K562 (cell line): ENCODE measurements at regions not wholly inside any gene's neighbourhood (a gene's known extent, or its start where the extent isn't known, plus 50 kb on each side); places are given as distances from the start of the nearest gene placed in this dataset.

Experiments
- ATAC-seq: fragments of 200-7000 bp; cut with Tn5 transposase; 3 replicates; pipeline ENCODE4 v1.9.1; 2020; ENCODE audit warnings: moderate library complexity
- BruUV-seq: library from RNA; stranded (reverse); fragments of 400-500 nt; replicated peaks from 2 replicates; lab custom pipeline; 2021; lab: Mats Ljungman, UMichigan
- CTCF ChIA-PET: fragments of 300-600 bp; formaldehyde crosslinking; extraction: SDS; loops from one replicate; lab custom pipeline; 2021; ENCODE audit warnings: low intra/inter-chr PET ratio; lab: Yijun Ruan, JAX
- POLR2A ChIA-PET: fragments of 300-600, 350-650 bp; sonication (Branson Sonifier 250); formaldehyde crosslinking; extraction: SDS; loops from one replicate; lab custom pipeline; 2021; ENCODE audit warnings: antibody characterized with exemption, inconsistent platforms; lab: Yijun Ruan, JAX
- DNase-seq, 4 experiments: peaks; one replicate each; pipeline versions ENCODE4 v3.0.0 to v3.0.0-alpha.2; 2011 to 2018; ENCODE audit warnings: low spot score in 3 of 4, mixed read lengths in 3 of 4; ENCODE audit errors: extremely low read depth in 1 of 4
- FAIRE-seq: peaks from 2 replicates; lab custom pipeline; 2011; peaks lifted over from hg19 to GRCh38; lab: Jason Lieb, UNC
- H2AFZ ChIP-seq: 2 replicates; pipeline ENCODE4 v1.6.0; 2011; ENCODE audit warnings: low read depth, low read length, control low read depth, inconsistent platforms
- H3K27ac ChIP-seq: fragments of 200-600 bp; 3 replicates; pipeline ENCODE4 v1.8.0; 2011; ENCODE audit warnings: low read depth, mild to moderate bottlenecking, control low read depth, inconsistent platforms, low read length, moderate library complexity, mixed read lengths; ENCODE audit errors: extremely low read depth
- H3K27me3 ChIP-seq, 2 experiments: fragments of 300-600 bp in 1 of 2; 2 replicates in 1 of 2; 3 replicates in 1 of 2; pipeline versions ENCODE4 v1.6.0 to v1.8.0; 2011; ENCODE audit warnings: inconsistent platforms in 2 of 2, low read length in 2 of 2, mild to moderate bottlenecking in 1 of 2, mixed read lengths in 1 of 2, moderate library complexity in 1 of 2; ENCODE audit not compliant: control insufficient read depth in 2 of 2, insufficient read depth in 2 of 2
- H3K36me3 ChIP-seq: fragments of 300-600 bp; 3 replicates; pipeline ENCODE4 v1.8.0; 2011; ENCODE audit warnings: mild to moderate bottlenecking, low read length, inconsistent platforms; ENCODE audit not compliant: control insufficient read depth, insufficient read depth
- H3K4me1 ChIP-seq, 2 experiments: fragments of 200-600 bp in 1 of 2; replicated peaks in 1 of 2; 2 replicates in 1 of 2; 3 replicates in 1 of 2; pipeline versions ENCODE4 v1.5.1 to v1.8.0; 2011; ENCODE audit warnings: inconsistent platforms in 2 of 2, low read length in 2 of 2, mild to moderate bottlenecking in 1 of 2, mixed read lengths in 1 of 2, moderate library complexity in 1 of 2; ENCODE audit not compliant: control insufficient read depth in 2 of 2, insufficient read depth in 2 of 2
- H3K4me2 ChIP-seq: 2 replicates; pipeline ENCODE4 v1.6.1; 2011; ENCODE audit warnings: low read length, control low read depth, inconsistent platforms, mixed read lengths; ENCODE audit not compliant: insufficient read depth
- H3K4me3 ChIP-seq: fragments of 200-600 bp; sonication (generic), shearing (Covaris generic); 2 replicates; pipeline ENCODE4 v1.5.1; 2016; ENCODE audit warnings: control low read depth, inconsistent platforms
- H3K79me2 ChIP-seq: fragments of 200-600 bp; 3 replicates; pipeline ENCODE4 v1.8.0; 2011; ENCODE audit warnings: low read length, inconsistent platforms; ENCODE audit not compliant: control insufficient read depth, insufficient read depth
- H3K9ac ChIP-seq, 2 experiments: 2 replicates each; pipeline versions ENCODE4 v1.6.0 to v1.6.1; 2011; ENCODE audit warnings: low read depth in 2 of 2, low read length in 2 of 2, control low read depth in 1 of 2, inconsistent platforms in 1 of 2, mild to moderate bottlenecking in 1 of 2, mixed read lengths in 1 of 2; ENCODE audit not compliant: insufficient read depth in 1 of 2
- H3K9me1 ChIP-seq: one replicate; pipeline ENCODE4 v1.6.0; 2011; ENCODE audit warnings: inconsistent platforms, mild to moderate bottlenecking, low read length, moderate library complexity; ENCODE audit not compliant: control insufficient read depth, insufficient read depth
- H3K9me3 ChIP-seq: replicated peaks from 2 replicates; pipeline ENCODE4 v1.5.1; 2011; ENCODE audit warnings: low read depth, low read length, inconsistent platforms; ENCODE audit not compliant: control insufficient read depth, insufficient read depth
- H4K20me1 ChIP-seq: replicated peaks from 2 replicates; pipeline ENCODE4 v1.6.1; 2011; ENCODE audit warnings: low read length, inconsistent platforms, mixed read lengths; ENCODE audit not compliant: control insufficient read depth, insufficient read depth
- ARNT ChIP-seq, 2 experiments: fragments of 450-650 bp; IDR thresholded peaks; 2 replicates each; pipeline ENCODE4 v1.6.1; 2016; ENCODE audit warnings: mild to moderate bottlenecking in 1 of 2
- ATF7 ChIP-seq: fragments of 450-650 bp; IDR thresholded peaks from 2 replicates; pipeline ENCODE4 v1.7.1; 2014; ENCODE audit warnings: mild to moderate bottlenecking, moderate library complexity
- CREM ChIP-seq: IDR thresholded peaks from 2 replicates; pipeline ENCODE4 v1.6.1; 2014; ENCODE audit warnings: antibody characterized with exemption, low read depth
- DNMT1 ChIP-seq: fragments of 450-650 bp; IDR thresholded peaks from 2 replicates; pipeline ENCODE4 v1.6.1; 2016; ENCODE audit warnings: antibody characterized with exemption, mild to moderate bottlenecking
- HDAC6 ChIP-seq: IDR thresholded peaks from 2 replicates; pipeline ENCODE4 v1.6.1; 2012; ENCODE audit warnings: low read depth, mild to moderate bottlenecking, control low read depth, inconsistent platforms, low read length, moderate library complexity
- HNRNPL ChIP-seq: fragments of 200-400 bp; formaldehyde crosslinking; IDR thresholded peaks from 2 replicates; pipeline ENCODE4 v1.6.1; 2017; ENCODE audit warnings: low read depth, mild to moderate bottlenecking, low read length
- JUN ChIP-seq, 2 experiments: sonication (generic) in 1 of 2; formaldehyde crosslinking in 1 of 2; IDR thresholded peaks; 2 replicates each; pipeline versions ENCODE4 v1.6.1 to v1.8.0; 2012 to 2022; ENCODE audit warnings: borderline replicate concordance in 2 of 2, mild to moderate bottlenecking in 2 of 2, improper control_type of control experiment in 1 of 2, low read depth in 1 of 2, low read length in 1 of 2, missing genetic modification reagents in 1 of 2
- MIER1 ChIP-seq: fragments of 450-650 bp; IDR thresholded peaks from 2 replicates; pipeline ENCODE4 v1.6.1; 2016; ENCODE audit warnings: antibody characterized with exemption, mild to moderate bottlenecking, low read depth
- MYNN ChIP-seq, 2 experiments: sonication (generic); formaldehyde crosslinking in 1 of 2; IDR thresholded peaks; 2 replicates each; pipeline versions ENCODE4 v1.5.0 to v1.6.1; 2016 to 2020; ENCODE audit warnings: antibody characterized with exemption in 1 of 2, missing genetic modification reagents in 1 of 2
- NEUROD1 ChIP-seq: fragments of 150-350 bp; IDR thresholded peaks from 2 replicates; pipeline ENCODE4 v1.6.1; 2014; ENCODE audit warnings: borderline replicate concordance, low read length, low read depth; ENCODE audit not compliant: partially characterized antibody
- NFE2L1 ChIP-seq: fragments of 450-650 bp; IDR thresholded peaks from 2 replicates; pipeline ENCODE4 v1.6.1; 2016; ENCODE audit warnings: missing genetic modification characterization, low read depth, mild to moderate bottlenecking, missing compliant biosample characterization, moderate library complexity, borderline replicate concordance
- PHB ChIP-seq: fragments of 250-450 bp; sonication (Bioruptor Pico); IDR thresholded peaks from 2 replicates; pipeline ENCODE4 v1.5.0; 2021
- POLR2AphosphoS2 ChIP-seq: IDR thresholded peaks from 2 replicates; pipeline ENCODE4 v1.6.1; 2012; ENCODE audit warnings: low read length, improper control_type of control experiment
- POLR3G ChIP-seq: IDR thresholded peaks from 2 replicates; pipeline ENCODE4 v1.6.1; 2011; ENCODE audit not compliant: insufficient read length, insufficient replicate concordance; ENCODE audit errors: extremely low read depth
- RAD51 ChIP-seq: fragments of 450-650 bp; IDR thresholded peaks from 2 replicates; pipeline ENCODE4 v1.7.1; 2016; ENCODE audit warnings: low read depth, mild to moderate bottlenecking, borderline replicate concordance
- SOX6 ChIP-seq: fragments of 450-650 bp; IDR thresholded peaks from 2 replicates; pipeline ENCODE4 v1.6.1; 2014; ENCODE audit warnings: mild to moderate bottlenecking
- TAF15 ChIP-seq: fragments of 200-400 bp; formaldehyde crosslinking; IDR thresholded peaks from 2 replicates; pipeline ENCODE4 v1.6.1; 2017; ENCODE audit warnings: mild to moderate bottlenecking, low read depth, low read length, moderate library complexity
- ZSCAN32 ChIP-seq: fragments of 450-650 bp; formaldehyde crosslinking; IDR thresholded peaks from 2 replicates; pipeline ENCODE4 v1.4.0; 2020; ENCODE audit warnings: mild to moderate bottlenecking, moderate library complexity
- WGBS: fragments of 100-300 bp; shearing (Covaris generic); methylation state at CpG from one replicate; pipeline ENCODE4 v1.1.6; 2016; ENCODE audit warnings: low coverage, mixed read lengths; ENCODE audit not compliant: insufficient coverage; ENCODE audit errors: missing lambda C conversion rate; 5-methylcytosine and 5-hydroxymethylcytosine counted together
- in situ Hi-C: fragments of 300-500 bp; cut with MboI; formaldehyde crosslinking; loops from 4 replicates; pipeline ENCODE4 v1.15.0; 2018; ENCODE audit warnings: inconsistent platforms, mixed read lengths
- intact Hi-C: fragments of 100-400 bp; cut with micrococcal nuclease; formaldehyde crosslinking; loops from 2 replicates; pipeline ENCODE4 v1.14.2; 2022
- TF ChIP-seq, protein P1 (sequence below): fragments of 250-450 bp; sonication (Bioruptor Pico); IDR thresholded peaks from 2 replicates; pipeline ENCODE4 v1.5.0; 2020; ENCODE audit warnings: mild to moderate bottlenecking, borderline replicate concordance
- TF ChIP-seq, protein P2 (sequence below): fragments of 150-350 bp; conservative IDR thresholded peaks from 2 replicates; pipeline ENCODE4 v1.6.1; 2014; ENCODE audit warnings: low read length

DNA sequence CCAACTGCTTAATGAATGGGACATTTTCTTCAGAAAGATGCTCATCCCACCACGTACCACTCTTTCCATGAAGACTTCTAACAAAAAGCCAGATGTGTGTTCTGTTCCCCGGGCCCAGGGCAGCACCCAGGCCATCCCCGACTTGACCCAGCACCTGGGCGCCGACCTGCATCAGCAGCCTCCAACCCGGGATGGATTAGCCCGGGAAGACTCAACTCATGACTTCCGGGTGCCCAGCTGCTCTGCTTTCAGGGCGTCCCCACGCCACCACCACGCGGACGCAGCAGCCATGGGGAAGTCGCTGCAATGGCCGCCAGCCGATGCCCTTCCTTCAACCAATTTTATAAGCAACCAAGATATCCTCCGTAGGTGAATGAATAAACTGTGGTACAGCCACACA, 123.8 kb upstream of the TUBA3C start:
- Histone ChIP-seq H2AFZ (no peak overlapping the region), H3K9me1 (no peaks in the 10 kb centered on the region), H3K4me3 (no peak overlapping the region), H3K79me2 (no peaks in the 10 kb centered on the region), H3K9ac (no peak overlapping the region), H3K27ac (no peak overlapping the region), H3K9me3 (no peaks in the 10 kb centered on the region), H3K27me3 (no peaks in the 10 kb centered on the region), H3K36me3 (no peaks in the 10 kb centered on the region), H4K20me1 (no peaks in the 10 kb centered on the region), H3K4me1 (no peaks in the 10 kb centered on the region), H3K4me2 (no peak overlapping the region)
- intact Hi-C loops = no loop called here
- no peak for TF ChIP-seq MIER1
- TF ChIP-seq PHB (CRISPR knock-in tag) = no peak
- no peak for TF ChIP-seq NEUROD1
- no peak for TF ChIP-seq HNRNPL
- TF ChIP-seq HDAC6 = no peak
- no peak for TF ChIP-seq ZSCAN32 (CRISPR knock-in tag)
- TF ChIP-seq ATF7 = no peak
- no peak for TF ChIP-seq POLR2AphosphoS2
- TF ChIP-seq, protein P1, sequence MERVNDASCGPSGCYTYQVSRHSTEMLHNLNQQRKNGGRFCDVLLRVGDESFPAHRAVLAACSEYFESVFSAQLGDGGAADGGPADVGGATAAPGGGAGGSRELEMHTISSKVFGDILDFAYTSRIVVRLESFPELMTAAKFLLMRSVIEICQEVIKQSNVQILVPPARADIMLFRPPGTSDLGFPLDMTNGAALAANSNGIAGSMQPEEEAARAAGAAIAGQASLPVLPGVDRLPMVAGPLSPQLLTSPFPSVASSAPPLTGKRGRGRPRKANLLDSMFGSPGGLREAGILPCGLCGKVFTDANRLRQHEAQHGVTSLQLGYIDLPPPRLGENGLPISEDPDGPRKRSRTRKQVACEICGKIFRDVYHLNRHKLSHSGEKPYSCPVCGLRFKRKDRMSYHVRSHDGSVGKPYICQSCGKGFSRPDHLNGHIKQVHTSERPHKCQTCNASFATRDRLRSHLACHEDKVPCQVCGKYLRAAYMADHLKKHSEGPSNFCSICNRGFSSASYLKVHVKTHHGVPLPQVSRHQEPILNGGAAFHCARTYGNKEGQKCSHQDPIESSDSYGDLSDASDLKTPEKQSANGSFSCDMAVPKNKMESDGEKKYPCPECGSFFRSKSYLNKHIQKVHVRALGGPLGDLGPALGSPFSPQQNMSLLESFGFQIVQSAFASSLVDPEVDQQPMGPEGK (CRISPR knock-in tag) = no peak
- no peak for TF ChIP-seq SOX6
- no peak for TF ChIP-seq CREM
- TF ChIP-seq TAF15 = no peak
- no peak for TF ChIP-seq NFE2L1 (tag)
- TF ChIP-seq POLR3G = no peak
- TF ChIP-seq, protein P2, sequence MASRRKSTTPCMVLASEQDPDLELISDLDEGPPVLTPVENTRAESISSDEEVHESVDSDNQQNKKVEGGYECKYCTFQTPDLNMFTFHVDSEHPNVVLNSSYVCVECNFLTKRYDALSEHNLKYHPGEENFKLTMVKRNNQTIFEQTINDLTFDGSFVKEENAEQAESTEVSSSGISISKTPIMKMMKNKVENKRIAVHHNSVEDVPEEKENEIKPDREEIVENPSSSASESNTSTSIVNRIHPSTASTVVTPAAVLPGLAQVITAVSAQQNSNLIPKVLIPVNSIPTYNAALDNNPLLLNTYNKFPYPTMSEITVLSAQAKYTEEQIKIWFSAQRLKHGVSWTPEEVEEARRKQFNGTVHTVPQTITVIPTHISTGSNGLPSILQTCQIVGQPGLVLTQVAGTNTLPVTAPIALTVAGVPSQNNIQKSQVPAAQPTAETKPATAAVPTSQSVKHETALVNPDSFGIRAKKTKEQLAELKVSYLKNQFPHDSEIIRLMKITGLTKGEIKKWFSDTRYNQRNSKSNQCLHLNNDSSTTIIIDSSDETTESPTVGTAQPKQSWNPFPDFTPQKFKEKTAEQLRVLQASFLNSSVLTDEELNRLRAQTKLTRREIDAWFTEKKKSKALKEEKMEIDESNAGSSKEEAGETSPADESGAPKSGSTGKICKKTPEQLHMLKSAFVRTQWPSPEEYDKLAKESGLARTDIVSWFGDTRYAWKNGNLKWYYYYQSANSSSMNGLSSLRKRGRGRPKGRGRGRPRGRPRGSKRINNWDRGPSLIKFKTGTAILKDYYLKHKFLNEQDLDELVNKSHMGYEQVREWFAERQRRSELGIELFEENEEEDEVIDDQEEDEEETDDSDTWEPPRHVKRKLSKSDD = no peak
- TF ChIP-seq RAD51 = no peak
- no peak for TF ChIP-seq ARNT (IDR thresholded peaks at IDR 0.05)
- no peak for TF ChIP-seq DNMT1
- TF ChIP-seq MYNN (IDR thresholded peaks at IDR 0.05) = no peak
- TF ChIP-seq MYNN (CRISPR knock-in tag; IDR thresholded peaks at IDR 0.05) = no peak
- TF ChIP-seq JUN (IDR thresholded peaks at IDR 0.05; ENCODE audit: borderline replicate concordance, low read depth, low read length) = no peak
- no peak for TF ChIP-seq JUN (CRISPR knock-in tag; IDR thresholded peaks at IDR 0.05; ENCODE audit: borderline replicate concordance)
- DNase-seq = no peak
- 0% methylated on average over 6 of the region's 17 CpGs for WGBS
- no peak for FAIRE-seq
- no TSS peak for BruUV-seq
- ATAC-seq = no peak
- ChIA-PET POLR2A (no interaction called here), CTCF (no interaction called here)
- in situ Hi-C loops = no loop called here
